ENCODE measurements at regions not wholly inside any gene's neighbourhood (a gene's known extent, or its start where the extent isn't known, plus 50 kb on each side); places are given as distances from the start of the nearest gene placed in this dataset.
A peak's percentile ranks its signal among the peaks of the same experiment; 100 is the strongest.

- no peaks in the 10 kb centered on the region for H3K27me3 ChIP-seq
- no peaks in the 10 kb centered on the region for H3K36me3 ChIP-seq
- no peak overlapping the region for H3K4me3 ChIP-seq
- no peaks in the 10 kb centered on the region for H3K9me3 ChIP-seq
- H3K27ac ChIP-seq, result peak overlapping the region in 1 of 4 donors; percentile 4
- TF ChIP-seq POLR2A (IDR thresholded peaks at IDR 0.05), result no peak
- TF ChIP-seq CTCF (IDR thresholded peaks at IDR 0.05), result no peak
- no peak for TF ChIP-seq EP300 (IDR thresholded peaks at IDR 0.05)
- no peak for DNase-seq (ENCODE audit: low spot score in 2 of 2)
- 60 to 64% methylated on average over 6 of the region's 6 CpGs for WGBS, 2 donors
- no peaks in the 10 kb centered on the region for H3K4me1 ChIP-seq
Measured at GRCh38 chr10:109430043-109430760, 493.1 kb downstream of the XPNPEP1 start.

- no peak for TF ChIP-seq CTCF (IDR thresholded peaks at IDR 0.05)
- TF ChIP-seq EP300 (IDR thresholded peaks at IDR 0.05), result no peak
- no peak for TF ChIP-seq POLR2A (IDR thresholded peaks at IDR 0.05)
- no peaks in the 10 kb centered on the region for H3K36me3 ChIP-seq
- H3K27me3 ChIP-seq, result no peaks in the 10 kb centered on the region
- no peaks in the 10 kb centered on the region for H3K4me1 ChIP-seq
- DNase-seq (ENCODE audit: low spot score in 2 of 2), result no peak
- 85% methylated on average over 3 of the region's 3 CpGs for WGBS, 2 donors
- H3K9me3 ChIP-seq, result no peaks in the 10 kb centered on the region
- H3K4me3 ChIP-seq, result no peak overlapping the region
- H3K27ac ChIP-seq, result no peak overlapping the region
Measured at GRCh38 chr10:109428775-109429491, 494.4 kb downstream of the XPNPEP1 start.

GRCh38 chr10:109427411-109427810, 495.9 kb downstream of the XPNPEP1 start:
- no peak for DNase-seq (ENCODE audit: low spot score in 2 of 2)
- Histone ChIP-seq H3K4me3 (no peak overlapping the region), H3K4me1 (no peaks in the 10 kb centered on the region), H3K27ac (no peak overlapping the region), H3K27me3 (no peaks in the 10 kb centered on the region), H3K36me3 (no peaks in the 10 kb centered on the region), H3K9me3 (no peaks in the 10 kb centered on the region)
- TF ChIP-seq CTCF (IDR thresholded peaks at IDR 0.05) (no peak), EP300 (IDR thresholded peaks at IDR 0.05) (no peak), POLR2A (IDR thresholded peaks at IDR 0.05) (no peak)
- WGBS, 2 donors, result 28 to 45% methylated on average over 2 of the region's 2 CpGs

- WGBS, 2 donors, result 83 to 88% methylated on average over 2 of the region's 2 CpGs
- Histone ChIP-seq H3K9me3 (no peaks in the 10 kb centered on the region), H3K27ac (no peak overlapping the region), H3K27me3 (no peaks in the 10 kb centered on the region), H3K4me3 (no peak overlapping the region), H3K36me3 (no peaks in the 10 kb centered on the region), H3K4me1 (no peaks in the 10 kb centered on the region)
- DNase-seq (ENCODE audit: low spot score in 2 of 2), result no peak
- TF ChIP-seq EP300 (IDR thresholded peaks at IDR 0.05), result no peak
- TF ChIP-seq CTCF (IDR thresholded peaks at IDR 0.05), result no peak
- TF ChIP-seq POLR2A (IDR thresholded peaks at IDR 0.05), result no peak
Measured at GRCh38 chr10:109426987-109427386, 496.3 kb downstream of the XPNPEP1 start.

- no peaks in the 10 kb centered on the region for H3K4me1 ChIP-seq
- H3K36me3 ChIP-seq, result no peaks in the 10 kb centered on the region
- H3K27me3 ChIP-seq, result no peaks in the 10 kb centered on the region
- H3K4me3 ChIP-seq, result no peak overlapping the region
- H3K27ac ChIP-seq, result no peak overlapping the region
- no peak for DNase-seq (ENCODE audit: low spot score in 2 of 2)
- 19 to 25% methylated on average over 3 of the region's 3 CpGs for WGBS, 2 donors
- no peaks in the 10 kb centered on the region for H3K9me3 ChIP-seq
- TF ChIP-seq EP300 (IDR thresholded peaks at IDR 0.05) (no peak), POLR2A (IDR thresholded peaks at IDR 0.05) (no peak), CTCF (IDR thresholded peaks at IDR 0.05) (no peak)
Measured at GRCh38 chr10:109418795-109419194, 504.5 kb downstream of the XPNPEP1 start.

All from tibial nerve (tissue), 4 donors.